ENCODE measurements at regions not wholly inside any gene's neighbourhood (a gene's known extent, or its start where the extent isn't known, plus 50 kb on each side); places are given as distances from the start of the nearest gene placed in this dataset.

DNA sequence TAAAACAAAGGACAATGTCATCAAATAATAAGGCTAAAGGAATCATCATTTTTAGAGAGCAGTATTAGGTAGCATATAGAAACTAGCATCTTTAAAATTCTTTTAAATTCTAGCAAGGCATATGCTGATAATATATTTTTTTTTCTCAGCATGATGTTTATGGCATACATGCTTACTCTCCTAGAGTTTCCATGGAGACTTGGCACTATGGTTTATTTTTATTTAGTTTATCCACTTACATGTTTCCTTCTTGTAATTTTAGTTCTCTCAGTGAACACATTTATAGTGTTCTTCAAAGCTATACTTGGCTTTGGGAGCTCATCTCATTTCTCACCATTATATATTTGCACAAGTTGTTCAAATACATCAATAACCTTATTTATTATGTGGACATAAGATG is 413.8 kb upstream of the LINC00305 start:
- no peak overlapping the region for H3K4me3 Mint-ChIP-seq
- no peak overlapping the region for H3K27ac Mint-ChIP-seq
- no peak for DNase-seq
- H3K36me3 Mint-ChIP-seq (ENCODE audit: low read depth) = no peaks in the 10 kb centered on the region
- H3K27me3 Mint-ChIP-seq = no peaks in the 10 kb centered on the region
- H3K9me3 Mint-ChIP-seq = peaks cover 3% of the 10 kb centered on the region
- no peaks in the 10 kb centered on the region for H3K4me1 Mint-ChIP-seq
- intact Hi-C loops (cut with micrococcal nuclease) = no loop called here

DNA sequence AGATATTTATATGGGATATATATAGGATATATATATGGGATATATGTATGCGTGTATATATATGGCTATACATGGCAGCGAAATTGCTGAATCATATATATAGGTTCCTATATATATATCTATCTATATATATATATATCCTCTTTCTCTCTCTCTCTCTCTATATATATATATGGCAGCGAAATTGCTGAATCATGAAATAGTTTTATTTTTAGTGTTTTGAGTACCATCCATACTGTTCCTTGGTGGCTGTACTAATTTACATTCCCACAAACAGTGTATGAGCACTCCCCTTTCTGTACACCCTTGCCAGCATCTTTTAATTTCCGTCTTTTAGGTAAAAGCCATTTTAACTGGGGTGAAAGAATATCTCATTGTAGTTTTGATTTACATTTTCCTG is 397.6 kb upstream of the LINC00305 start:
- Mint-ChIP-seq H3K27me3 (no peaks in the 10 kb centered on the region), H3K27ac (no peak overlapping the region), H3K4me3 (no peak overlapping the region), H3K9me3 (peaks cover 3% of the 10 kb centered on the region), H3K36me3 (ENCODE audit: low read depth) (no peaks in the 10 kb centered on the region), H3K4me1 (no peaks in the 10 kb centered on the region)
- no peak for DNase-seq
- intact Hi-C loops (cut with micrococcal nuclease) = loop anchor here (10.0 kb wide), 1 partner anchor 62 kb away; no protein-coding TSS in a partner anchor

DNA sequence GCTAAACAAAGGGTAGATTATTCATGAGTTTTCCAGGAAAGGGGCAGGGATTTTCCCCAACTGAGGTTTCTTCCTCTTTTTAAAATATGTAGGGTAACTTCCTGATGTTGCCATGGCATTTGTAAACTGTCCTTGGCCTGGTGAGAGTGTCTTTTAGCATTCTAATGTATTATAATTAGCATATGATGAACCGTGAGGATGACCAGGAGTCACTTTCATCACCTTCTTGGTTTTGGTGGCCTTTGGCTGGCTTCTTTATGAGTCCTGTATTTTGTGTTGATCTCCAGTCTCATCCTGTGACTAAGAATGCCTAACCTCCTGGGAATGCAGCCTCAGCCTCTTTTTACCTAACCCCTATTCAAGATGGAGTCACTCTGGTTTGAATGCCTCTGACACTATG is 391.0 kb upstream of the LINC00305 start:
- no peak for DNase-seq
- Mint-ChIP-seq H3K27ac (no peak overlapping the region), H3K9me3 (peaks cover 7% of the 10 kb centered on the region), H3K36me3 (ENCODE audit: low read depth) (no peaks in the 10 kb centered on the region), H3K4me1 (no peaks in the 10 kb centered on the region), H3K4me3 (no peak overlapping the region), H3K27me3 (no peaks in the 10 kb centered on the region)
- intact Hi-C loops (cut with micrococcal nuclease) = loop anchor here (10.0 kb wide), 1 partner anchor 55 kb away; no protein-coding TSS in a partner anchor

DNA sequence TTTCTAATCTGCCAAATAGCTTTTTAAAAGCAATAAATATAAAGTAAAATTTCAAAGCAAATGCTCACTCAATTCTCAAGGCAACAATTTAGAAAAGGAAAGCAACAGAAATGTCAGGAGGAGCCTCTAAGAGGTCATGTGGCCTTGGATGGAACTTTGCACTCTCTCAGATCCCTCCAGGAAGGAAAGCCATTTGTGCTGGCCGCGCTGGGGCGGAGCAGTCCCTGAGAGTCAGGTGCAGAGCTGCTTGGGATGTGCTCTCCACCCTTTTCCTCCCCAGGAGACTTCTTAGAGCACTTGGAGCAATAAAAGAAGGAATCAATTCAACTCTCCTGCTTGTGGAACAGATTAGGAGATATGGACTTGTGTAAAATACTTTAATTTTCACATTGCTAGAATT is 379.8 kb upstream of the LINC00305 start:
- Mint-ChIP-seq H3K4me1 (no peaks in the 10 kb centered on the region), H3K27ac (no peak overlapping the region), H3K9me3 (peaks cover 4% of the 10 kb centered on the region), H3K27me3 (no peaks in the 10 kb centered on the region), H3K4me3 (no peak overlapping the region), H3K36me3 (ENCODE audit: low read depth) (no peaks in the 10 kb centered on the region)
- no peak for DNase-seq
- intact Hi-C loops (cut with micrococcal nuclease) = no loop called here

DNA sequence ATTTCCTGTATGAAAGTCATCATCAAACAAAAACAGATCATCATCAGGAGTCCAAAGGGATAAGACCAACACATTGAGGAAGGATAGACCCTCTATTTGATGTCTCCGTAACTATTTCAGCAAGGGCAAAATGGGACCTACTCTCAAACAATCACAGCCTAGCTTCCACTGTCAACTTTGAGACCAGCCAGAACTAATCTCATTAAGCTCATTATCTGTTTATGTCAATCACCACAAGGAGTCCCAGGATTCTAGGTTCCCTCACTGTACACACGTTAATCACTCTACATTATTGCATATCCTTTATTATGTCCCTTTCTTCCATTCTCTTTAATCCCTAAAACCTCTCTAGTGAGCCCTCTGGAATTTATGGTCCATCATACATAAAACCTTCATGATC is 370.3 kb upstream of the LINC00305 start:
- no peaks in the 10 kb centered on the region for H3K27me3 Mint-ChIP-seq
- H3K4me3 Mint-ChIP-seq = no peak overlapping the region
- intact Hi-C loops (cut with micrococcal nuclease) = no loop called here
- no peak overlapping the region for H3K27ac Mint-ChIP-seq
- H3K36me3 Mint-ChIP-seq (ENCODE audit: low read depth) = no peaks in the 10 kb centered on the region
- DNase-seq = no peak
- no peaks in the 10 kb centered on the region for H3K9me3 Mint-ChIP-seq
- H3K4me1 Mint-ChIP-seq = no peaks in the 10 kb centered on the region

DNA sequence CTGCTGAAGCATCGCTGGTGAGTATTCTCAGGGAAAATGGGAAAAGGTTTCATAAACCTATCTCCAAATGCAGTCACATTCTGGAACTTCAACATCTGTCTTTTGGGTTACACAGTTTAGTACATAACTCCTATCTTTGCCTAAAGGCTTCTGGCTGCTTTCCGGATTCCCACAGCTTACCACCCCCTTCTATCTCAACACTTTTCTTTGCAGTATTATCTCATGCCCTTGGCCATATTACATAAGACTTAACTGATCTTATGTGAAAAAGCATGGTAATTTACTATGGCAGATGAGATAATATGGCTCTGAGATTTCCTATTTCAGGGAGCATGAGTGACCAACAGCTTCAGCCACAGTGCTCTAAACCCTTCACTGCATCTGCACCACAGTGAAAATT is 369.3 kb upstream of the LINC00305 start:
- H3K36me3 Mint-ChIP-seq (ENCODE audit: low read depth) = no peaks in the 10 kb centered on the region
- H3K4me1 Mint-ChIP-seq = no peaks in the 10 kb centered on the region
- no peaks in the 10 kb centered on the region for H3K9me3 Mint-ChIP-seq
- intact Hi-C loops (cut with micrococcal nuclease) = no loop called here
- H3K4me3 Mint-ChIP-seq = no peak overlapping the region
- H3K27me3 Mint-ChIP-seq = no peaks in the 10 kb centered on the region
- H3K27ac Mint-ChIP-seq = no peak overlapping the region
- no peak for DNase-seq

GRCh38 chr18:64513401-64513800 is 364.5 kb upstream of the LINC00305 start:
- no peak overlapping the region for H3K4me3 Mint-ChIP-seq
- intact Hi-C loops (cut with micrococcal nuclease) = no loop called here
- no peaks in the 10 kb centered on the region for H3K9me3 Mint-ChIP-seq
- no peak overlapping the region for H3K27ac Mint-ChIP-seq
- no peaks in the 10 kb centered on the region for H3K27me3 Mint-ChIP-seq
- no peak for DNase-seq
- H3K4me1 Mint-ChIP-seq = no peaks in the 10 kb centered on the region
- H3K36me3 Mint-ChIP-seq (ENCODE audit: low read depth) = no peaks in the 10 kb centered on the region

DNA sequence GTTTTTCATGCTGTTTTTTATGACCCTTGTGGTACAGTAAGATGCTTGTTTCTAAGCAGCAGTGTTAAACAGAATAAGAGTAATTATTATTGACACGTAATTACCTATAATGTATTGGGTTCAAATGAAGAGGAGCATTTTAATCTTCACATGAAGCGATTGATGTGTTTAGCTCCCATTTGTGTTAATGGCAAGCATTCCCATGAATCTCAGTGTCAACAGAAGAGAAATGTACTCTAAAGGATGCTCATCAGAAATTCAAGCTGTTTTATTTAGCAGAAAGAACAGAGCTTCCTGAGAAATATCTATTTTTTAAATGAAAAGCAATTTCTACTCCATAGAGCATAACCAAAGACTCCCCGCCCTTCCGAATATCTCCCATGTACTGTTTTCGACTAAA is 341.3 kb upstream of the LINC00305 start:
- H3K4me3 Mint-ChIP-seq = no peak overlapping the region
- no peak overlapping the region for H3K27ac Mint-ChIP-seq
- H3K27me3 Mint-ChIP-seq = no peaks in the 10 kb centered on the region
- H3K9me3 Mint-ChIP-seq = no peaks in the 10 kb centered on the region
- H3K4me1 Mint-ChIP-seq = no peaks in the 10 kb centered on the region
- H3K36me3 Mint-ChIP-seq (ENCODE audit: low read depth) = no peaks in the 10 kb centered on the region
- no peak for DNase-seq
- intact Hi-C loops (cut with micrococcal nuclease) = no loop called here

- Mint-ChIP-seq H3K36me3 (ENCODE audit: low read depth) (no peaks in the 10 kb centered on the region), H3K4me3 (no peak overlapping the region), H3K4me1 (no peaks in the 10 kb centered on the region)
Observed at GRCh38 chr18:64488698-64489097, 339.8 kb upstream of the LINC00305 start.

DNA sequence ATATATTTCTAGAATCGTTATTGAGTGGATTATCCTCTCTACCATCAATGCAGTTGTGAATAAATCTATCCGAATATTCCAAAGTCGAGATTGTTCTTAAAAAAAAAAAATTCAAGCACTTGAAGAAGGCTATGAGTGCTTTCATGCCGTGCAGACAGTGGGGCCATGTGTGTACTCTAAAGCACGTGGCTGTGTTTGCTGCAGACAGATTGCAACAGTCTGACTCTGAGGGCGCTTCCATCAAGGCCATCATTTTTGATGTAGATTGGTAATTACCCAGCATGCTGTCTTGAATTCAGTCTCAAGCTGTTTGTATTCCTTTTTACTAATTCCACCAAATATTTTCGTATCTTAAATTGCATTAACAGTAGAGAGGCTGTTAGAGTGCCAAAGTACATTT is 325.9 kb upstream of the LINC00305 start:
- Mint-ChIP-seq H3K27me3 (no peaks in the 10 kb centered on the region), H3K27ac (no peak overlapping the region)
- intact Hi-C loops (cut with micrococcal nuclease) = no loop called here

More at GRCh38 chr18:64488698-64489097, 339.8 kb upstream of the LINC00305 start:
- Mint-ChIP-seq H3K9me3 (no peaks in the 10 kb centered on the region), H3K27ac (no peak overlapping the region), H3K27me3 (no peaks in the 10 kb centered on the region)
- intact Hi-C loops (cut with micrococcal nuclease) = loop anchor here (10.0 kb wide), 1 partner anchor 56 kb away; no protein-coding TSS in a partner anchor
- no peak for DNase-seq

DNA sequence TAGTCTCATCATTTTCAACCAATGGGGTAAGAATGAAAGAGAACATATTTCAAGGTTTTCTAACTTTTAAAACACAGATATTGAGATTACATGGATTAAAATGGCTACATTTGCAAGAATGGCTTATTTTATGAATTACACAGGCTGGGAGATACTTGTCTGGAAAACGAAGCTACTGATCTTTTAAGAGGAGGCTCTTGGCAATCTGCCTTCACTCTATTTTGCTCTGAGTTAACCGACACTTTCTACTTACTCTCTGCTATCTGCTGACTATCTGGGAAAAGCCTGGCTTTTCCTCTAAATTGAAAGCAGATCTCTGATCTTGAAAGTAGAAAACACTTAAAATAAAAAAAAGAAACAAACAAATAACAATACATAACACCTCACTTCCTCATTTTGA is 325.4 kb upstream of the LINC00305 start:
- Mint-ChIP-seq H3K9me3 (no peaks in the 10 kb centered on the region), H3K27me3 (no peaks in the 10 kb centered on the region), H3K4me1 (no peaks in the 10 kb centered on the region), H3K4me3 (no peak overlapping the region), H3K27ac (no peak overlapping the region), H3K36me3 (ENCODE audit: low read depth) (no peaks in the 10 kb centered on the region)
- no peak for DNase-seq
- intact Hi-C loops (cut with micrococcal nuclease) = no loop called here

More for the DNA sequence above, 325.9 kb upstream of the LINC00305 start:
- Mint-ChIP-seq H3K9me3 (no peaks in the 10 kb centered on the region), H3K4me3 (no peak overlapping the region), H3K4me1 (no peaks in the 10 kb centered on the region), H3K36me3 (ENCODE audit: low read depth) (no peaks in the 10 kb centered on the region)
- DNase-seq = no peak

DNA sequence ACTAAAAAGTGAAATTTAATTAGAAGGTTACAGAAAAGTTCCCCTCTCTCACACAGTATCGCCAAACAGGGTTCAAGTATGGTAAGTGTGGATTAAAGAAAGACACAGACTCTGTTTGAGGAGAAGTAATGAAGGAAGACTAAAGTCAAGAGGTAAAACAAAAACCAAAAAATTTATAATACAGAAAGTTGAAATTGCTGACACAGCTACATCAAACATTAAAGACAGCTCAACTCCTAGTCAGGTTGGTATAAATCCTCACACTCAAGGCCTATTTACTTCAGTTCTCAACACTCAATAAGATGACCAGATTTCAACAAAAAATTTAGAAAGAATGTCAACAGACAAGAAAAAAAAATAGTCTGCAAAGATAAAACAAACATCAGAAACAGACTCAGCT is 300.5 kb upstream of the LINC00305 start:
- Mint-ChIP-seq H3K9me3 (peaks cover 6% of the 10 kb centered on the region), H3K27me3 (no peaks in the 10 kb centered on the region), H3K4me3 (no peak overlapping the region), H3K4me1 (no peaks in the 10 kb centered on the region), H3K36me3 (ENCODE audit: low read depth) (no peaks in the 10 kb centered on the region), H3K27ac (no peak overlapping the region)
- intact Hi-C loops (cut with micrococcal nuclease) = no loop called here
- no peak for DNase-seq

DNA sequence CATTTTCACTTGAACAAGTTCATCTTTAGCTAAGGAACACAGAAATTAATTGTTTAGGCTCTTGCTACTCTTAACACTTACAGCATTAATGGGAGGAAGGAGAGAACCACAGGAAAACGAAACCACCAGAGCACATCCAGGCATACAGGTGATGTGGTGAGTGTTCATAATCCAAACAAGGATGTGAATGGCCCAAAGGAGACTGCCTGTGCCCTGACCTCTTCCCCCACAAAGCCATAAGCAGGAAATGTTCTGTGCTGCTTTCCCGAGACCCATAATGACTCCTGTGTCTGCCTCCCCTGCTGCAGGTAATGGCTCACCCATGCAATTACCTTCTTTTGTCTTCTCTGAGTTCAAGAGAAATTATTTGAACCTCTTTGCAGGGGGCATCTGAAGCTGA is 295.9 kb upstream of the LINC00305 start:
- H3K27ac Mint-ChIP-seq = no peak overlapping the region
- H3K9me3 Mint-ChIP-seq = peaks cover 6% of the 10 kb centered on the region
- no peak for DNase-seq
- H3K4me1 Mint-ChIP-seq = no peaks in the 10 kb centered on the region
- no peaks in the 10 kb centered on the region for H3K36me3 Mint-ChIP-seq (ENCODE audit: low read depth)
- H3K4me3 Mint-ChIP-seq = no peak overlapping the region
- H3K27me3 Mint-ChIP-seq = no peaks in the 10 kb centered on the region
- intact Hi-C loops (cut with micrococcal nuclease) = no loop called here

GRCh38 chr18:64438178-64438577 is 289.3 kb upstream of the LINC00305 start:
- no peak overlapping the region for H3K4me3 Mint-ChIP-seq
- H3K36me3 Mint-ChIP-seq (ENCODE audit: low read depth) = no peaks in the 10 kb centered on the region
- no peak for DNase-seq
- H3K4me1 Mint-ChIP-seq = no peaks in the 10 kb centered on the region
- peaks cover 10% of the 10 kb centered on the region for H3K9me3 Mint-ChIP-seq
- no peaks in the 10 kb centered on the region for H3K27me3 Mint-ChIP-seq
- intact Hi-C loops (cut with micrococcal nuclease) = no loop called here
- H3K27ac Mint-ChIP-seq = no peak overlapping the region

DNA sequence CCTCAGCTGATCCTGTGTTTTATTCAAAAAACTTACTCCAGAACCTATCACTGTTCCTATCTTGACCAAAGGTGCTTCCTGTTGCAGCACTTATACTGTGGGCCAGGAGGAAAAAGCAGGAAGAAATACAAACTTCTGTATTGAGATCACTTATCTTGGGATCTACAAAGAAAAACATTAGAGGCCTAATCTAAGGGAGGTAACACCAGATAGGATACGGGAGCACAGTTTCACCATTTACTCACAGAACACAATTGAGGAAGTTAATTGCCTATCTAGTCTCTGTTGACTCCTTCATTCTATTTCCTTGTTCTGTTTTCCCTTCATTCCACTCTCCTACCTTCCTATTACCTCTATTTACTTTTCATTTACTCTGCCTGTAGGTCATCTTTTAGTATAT is 287.2 kb upstream of the LINC00305 start:
- intact Hi-C loops (cut with micrococcal nuclease) = no loop called here
- Mint-ChIP-seq H3K27ac (no peak overlapping the region), H3K27me3 (no peaks in the 10 kb centered on the region), H3K4me3 (no peak overlapping the region), H3K9me3 (peaks cover 14% of the 10 kb centered on the region), H3K36me3 (ENCODE audit: low read depth) (no peaks in the 10 kb centered on the region), H3K4me1 (no peaks in the 10 kb centered on the region)
- DNase-seq = no peak
